Mesodermal cell (in vitro differentiated cells): ENCODE measurements at regions not wholly inside any gene's neighbourhood (a gene's known extent, or its start where the extent isn't known, plus 50 kb on each side); places are given as distances from the start of the nearest gene placed in this dataset.

Experiments used
- H3K27ac ChIP-seq: 2 replicates; pipeline ENCODE4 v1.7.0; 2013; ENCODE audit warnings: mild to moderate bottlenecking, low read depth, low read length, moderate library complexity; ENCODE audit not compliant: severe bottlenecking
- H3K36me3 ChIP-seq: 2 replicates; pipeline ENCODE4 v1.7.1; 2013; ENCODE audit warnings: mild to moderate bottlenecking, low read length, moderate library complexity; ENCODE audit not compliant: control insufficient read depth, insufficient read depth
- H3K4me1 ChIP-seq: one replicate; pipeline ENCODE4 v1.7.1; 2013; ENCODE audit warnings: mild to moderate bottlenecking, low read length; ENCODE audit not compliant: insufficient read depth, control insufficient read depth, poor library complexity, severe bottlenecking
- H3K4me3 ChIP-seq: 2 replicates; pipeline ENCODE4 v1.7.0; 2013; ENCODE audit warnings: low read length, control low read depth, mild to moderate bottlenecking; ENCODE audit not compliant: insufficient read depth, poor library complexity, severe bottlenecking; ENCODE audit errors: extremely low read depth
- H3K9me3 ChIP-seq: 2 replicates; pipeline ENCODE4 v1.7.1; 2013; ENCODE audit warnings: mild to moderate bottlenecking, low read length, moderate library complexity; ENCODE audit not compliant: control insufficient read depth
- WGBS, 2 experiments: methylation state at CpG; one replicate each; pipeline ENCODE4 v1.1.5; 2013; ENCODE audit warnings: missing lambda C conversion rate in 2 of 2; ENCODE audit not compliant: insufficient coverage in 2 of 2; 5-methylcytosine and 5-hydroxymethylcytosine counted together

DNA sequence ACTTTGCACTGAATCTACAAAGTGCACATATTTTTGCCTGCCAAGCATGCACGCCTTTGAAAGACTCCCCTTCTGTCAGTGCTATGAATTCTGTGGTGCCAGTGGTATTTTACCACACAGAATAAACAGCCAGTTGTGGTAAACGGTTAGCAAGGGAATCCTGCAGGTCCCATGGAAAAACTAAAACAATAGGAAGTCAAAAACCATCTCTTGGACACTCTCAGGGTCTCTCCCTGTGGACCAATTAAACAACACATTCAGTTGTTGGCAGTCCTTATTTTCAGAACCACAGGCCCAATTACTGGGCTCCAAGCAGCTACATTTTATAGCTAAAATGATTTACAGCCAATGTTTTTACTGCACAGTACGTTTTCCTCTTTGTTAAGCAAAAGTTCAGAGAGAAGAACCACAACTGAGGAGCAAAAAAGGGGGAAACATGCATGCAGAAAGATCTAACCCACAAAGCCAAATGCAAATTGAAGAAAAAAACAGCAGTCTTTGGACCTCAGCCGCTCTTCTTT, 116.9 kb downstream of the KCTD12 start:
- 71 to 88% methylated on average over 1 to 2 of the region's 4 CpGs for WGBS, 2 experiments
- Histone ChIP-seq H3K27ac (no peak overlapping the region), H3K4me1 (no peaks in the 10 kb centered on the region), H3K36me3 (no peaks in the 10 kb centered on the region), H3K4me3 (no peak overlapping the region), H3K9me3 (no peaks in the 10 kb centered on the region)

DNA sequence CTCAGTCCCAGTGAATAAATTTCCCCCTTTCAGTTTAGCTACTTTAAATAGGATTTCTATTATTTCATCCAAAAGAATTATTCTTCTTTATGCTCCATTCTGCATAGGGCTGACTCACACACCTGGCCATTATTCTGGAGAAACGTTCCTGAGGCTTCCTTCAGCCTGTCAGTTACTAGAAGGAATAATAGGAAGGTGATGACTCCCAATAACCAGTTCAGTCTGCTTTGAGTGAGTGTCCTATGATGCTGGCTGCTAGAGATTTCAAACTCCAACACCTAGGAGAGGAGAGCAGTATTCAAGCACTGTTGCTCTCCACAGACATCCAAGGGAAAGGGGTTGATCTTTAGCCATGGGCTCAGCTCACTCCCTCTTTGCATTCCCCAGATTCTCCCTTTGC, 117.8 kb downstream of the KCTD12 start:
- no peak overlapping the region for H3K27ac ChIP-seq
- H3K4me3 ChIP-seq: no peak overlapping the region
- H3K4me1 ChIP-seq: no peaks in the 10 kb centered on the region
- no CpG with 5 or more reads among the region's 1 CpG for WGBS, 2 experiments
- no peaks in the 10 kb centered on the region for H3K36me3 ChIP-seq
- no peaks in the 10 kb centered on the region for H3K9me3 ChIP-seq

GRCh38 chr13:76764916-76765315, 121.3 kb downstream of the KCTD12 start:
- WGBS, 2 experiments: no CpG with 5 or more reads among the region's 1 CpG

GRCh38 chr13:76764429-76764828, 121.8 kb downstream of the KCTD12 start:
- Histone ChIP-seq H3K4me3 (no peak overlapping the region), H3K27ac (no peak overlapping the region), H3K4me1 (no peaks in the 10 kb centered on the region), H3K36me3 (no peaks in the 10 kb centered on the region), H3K9me3 (no peaks in the 10 kb centered on the region)
- WGBS, 2 experiments: no CpG with 5 or more reads among the region's 1 CpG

More at GRCh38 chr13:76764916-76765315, 121.3 kb downstream of the KCTD12 start:
- no peak overlapping the region for H3K27ac ChIP-seq
- H3K36me3 ChIP-seq: no peaks in the 10 kb centered on the region
- no peak overlapping the region for H3K4me3 ChIP-seq
- H3K9me3 ChIP-seq: no peaks in the 10 kb centered on the region
- no peaks in the 10 kb centered on the region for H3K4me1 ChIP-seq

GRCh38 chr13:76762721-76763120, 123.5 kb downstream of the KCTD12 start:
- 88 to 100% methylated on average over 1 of the region's 2 CpGs for WGBS, 2 experiments
- H3K9me3 ChIP-seq: no peaks in the 10 kb centered on the region
- no peak overlapping the region for H3K27ac ChIP-seq
- no peaks in the 10 kb centered on the region for H3K36me3 ChIP-seq
- H3K4me3 ChIP-seq: no peak overlapping the region
- peaks cover 12% of the 10 kb centered on the region for H3K4me1 ChIP-seq

DNA sequence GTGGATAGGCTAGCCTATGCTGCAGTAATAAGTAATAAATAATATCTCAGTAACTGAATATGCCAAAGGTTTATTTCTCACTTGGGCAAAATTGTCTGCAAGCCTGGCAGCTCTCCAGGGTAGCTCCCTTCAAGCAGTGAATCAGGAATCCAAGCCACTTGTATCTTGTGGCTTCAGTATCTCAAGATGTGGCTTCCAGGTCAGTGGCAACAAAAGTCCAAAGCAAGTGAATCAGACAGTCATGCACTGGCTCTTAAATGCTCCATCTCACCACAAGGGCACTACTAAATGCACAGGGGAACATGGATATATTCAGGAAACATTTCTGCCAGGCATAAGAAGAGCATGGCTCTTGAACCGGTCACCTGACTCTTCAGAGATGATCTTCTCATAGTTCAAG, 126.3 kb downstream of the KCTD12 start:
- H3K4me3 ChIP-seq: no peak overlapping the region
- H3K36me3 ChIP-seq: no peaks in the 10 kb centered on the region
- 100% methylated on average over 1 of the region's 1 CpG; no CpG with 5 or more reads in 1 of the 2 experiments for WGBS, 2 experiments
- peaks cover 24% of the 10 kb centered on the region for H3K4me1 ChIP-seq
- H3K27ac ChIP-seq: no peak overlapping the region
- no peaks in the 10 kb centered on the region for H3K9me3 ChIP-seq

- Histone ChIP-seq H3K4me3 (no peak overlapping the region), H3K36me3 (no peaks in the 10 kb centered on the region), H3K27ac (peak overlapping the region; percentile 48), H3K4me1 (peaks cover 34% of the 10 kb centered on the region), H3K9me3 (no peaks in the 10 kb centered on the region)
- WGBS, 2 experiments: 100% methylated on average over 1 of the region's 1 CpG; no CpG with 5 or more reads in 1 of the 2 experiments
Measured at GRCh38 chr13:76758738-76759137, 127.5 kb downstream of the KCTD12 start.

DNA sequence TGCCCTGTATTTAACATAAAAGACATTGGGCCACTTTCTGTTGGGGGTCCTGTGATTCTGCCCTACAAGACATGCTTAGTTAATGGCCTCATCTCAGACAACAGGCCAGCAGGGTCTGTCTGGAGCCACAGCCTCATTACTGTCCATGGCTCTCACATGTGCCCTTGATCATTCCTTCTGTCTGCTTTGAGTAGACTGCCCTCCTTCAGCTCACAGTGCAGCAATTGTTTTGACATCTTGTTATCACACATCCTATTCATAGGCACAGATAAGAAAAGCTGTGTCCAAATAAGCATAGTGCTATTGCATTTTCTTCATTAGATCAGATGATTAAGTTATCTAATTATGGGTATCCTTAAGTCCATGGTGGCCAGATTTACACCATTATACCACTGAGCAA, 127.9 kb downstream of the KCTD12 start:
- Histone ChIP-seq H3K4me3 (no peak overlapping the region), H3K36me3 (no peaks in the 10 kb centered on the region), H3K9me3 (no peaks in the 10 kb centered on the region), H3K4me1 (peaks cover 35% of the 10 kb centered on the region), H3K27ac (peak overlapping the region; percentile 48)

GRCh38 chr13:76756451-76756850, 129.8 kb downstream of the KCTD12 start:
- H3K27ac ChIP-seq: no peak overlapping the region
- no peaks in the 10 kb centered on the region for H3K36me3 ChIP-seq
- no peaks in the 10 kb centered on the region for H3K9me3 ChIP-seq
- peaks cover 35% of the 10 kb centered on the region for H3K4me1 ChIP-seq
- no peak overlapping the region for H3K4me3 ChIP-seq
- WGBS, 2 experiments: 92% methylated on average over 1 to 2 of the region's 2 CpGs

DNA sequence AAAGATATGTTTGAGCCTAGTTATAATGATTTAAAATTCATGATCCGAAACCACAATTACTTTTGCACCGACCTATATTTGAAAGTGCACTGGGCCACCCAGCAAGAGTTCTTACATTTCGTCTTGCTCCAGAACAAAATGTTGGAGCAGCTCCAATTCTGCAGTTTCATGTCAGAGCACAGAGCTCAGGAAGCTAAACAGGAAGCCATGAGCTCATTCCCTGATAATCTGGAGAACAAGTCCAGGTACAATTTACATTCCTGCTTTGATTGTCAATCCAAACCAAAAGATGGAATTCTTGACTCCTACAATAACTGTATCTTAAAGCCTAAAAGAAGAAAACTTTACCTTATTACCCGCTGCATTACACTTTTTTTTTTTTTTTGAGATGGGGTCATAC, 131.8 kb downstream of the KCTD12 start:
- Histone ChIP-seq H3K9me3 (no peaks in the 10 kb centered on the region), H3K4me3 (no peak overlapping the region), H3K4me1 (peaks cover 35% of the 10 kb centered on the region), H3K36me3 (no peaks in the 10 kb centered on the region), H3K27ac (no peak overlapping the region)
- WGBS, 2 experiments: 89 to 95% methylated on average over 3 to 4 of the region's 4 CpGs

- H3K4me1 ChIP-seq: peaks cover 21% of the 10 kb centered on the region
- no peak overlapping the region for H3K27ac ChIP-seq
- H3K4me3 ChIP-seq: no peak overlapping the region
- no peaks in the 10 kb centered on the region for H3K9me3 ChIP-seq
- WGBS, 2 experiments: 83 to 100% methylated on average over 1 to 3 of the region's 3 CpGs
- H3K36me3 ChIP-seq: no peaks in the 10 kb centered on the region
Measured at GRCh38 chr13:76751278-76751677, 134.9 kb downstream of the KCTD12 start.
